Stimulated activated naive B cell treated with anti-CD40 and anti-IgM and Interleukin-4, amounts not matched to agents 10 μg/mL and 1 μg/mL and 100 μg/mL, for 72 hours (primary cell): ENCODE measurements at regions not wholly inside any gene's neighbourhood (a gene's known extent, or its start where the extent isn't known, plus 50 kb on each side); places are given as distances from the start of the nearest gene placed in this dataset.

Source experiments
- ATAC-seq, 2 donors: fragments of 150-1000 bp; cut with Tn5 transposase; replicated peaks; 2 replicates each; pipeline ENCODE4 v1.10.0; 2021; ENCODE audit warnings: moderate library complexity in 1 of 2
- DNase-seq: peaks from one replicate; pipeline ENCODE4 v3.0.0; 2021
- H3K27ac Mint-ChIP-seq: one replicate; pipeline ENCODE4 v1.8.0; 2022; ENCODE audit warnings: mild to moderate bottlenecking, mixed read lengths
- H3K27me3 Mint-ChIP-seq, 2 donors: one replicate each; pipeline ENCODE4 v1.8.0; 2022; ENCODE audit warnings: mixed read lengths in 2 of 2
- H3K36me3 Mint-ChIP-seq, 2 donors: one replicate each; pipeline ENCODE4 v1.8.0; 2022; ENCODE audit warnings: mixed read lengths in 2 of 2, mild to moderate bottlenecking in 1 of 2
- H3K4me1 Mint-ChIP-seq, 2 donors: one replicate each; pipeline ENCODE4 v1.8.0; 2022; ENCODE audit warnings: mixed read lengths in 2 of 2, mild to moderate bottlenecking in 1 of 2
- H3K4me3 Mint-ChIP-seq, 2 donors: one replicate each; pipeline ENCODE4 v1.8.0; 2022; ENCODE audit warnings: mild to moderate bottlenecking in 2 of 2, mixed read lengths in 2 of 2, moderate library complexity in 1 of 2
- H3K9me3 Mint-ChIP-seq, 2 donors: one replicate each; pipeline ENCODE4 v1.8.0; 2022; ENCODE audit warnings: mixed read lengths in 2 of 2, mild to moderate bottlenecking in 1 of 2

GRCh38 chr12:63056649-63057048 is 94.4 kb downstream of the AVPR1A start:
- Mint-ChIP-seq H3K4me3 (no peak overlapping the region), H3K4me1 (no peaks in the 10 kb centered on the region), H3K27ac (no peak overlapping the region), H3K9me3 (peaks cover 6 to 9% of the 10 kb centered on the region in 2 donors), H3K36me3 (no peaks in the 10 kb centered on the region), H3K27me3 (peaks cover 0 to 4% of the 10 kb centered on the region in 2 donors)
- no peak for ATAC-seq
- DNase-seq, result no peak

- no peak overlapping the region for H3K4me3 Mint-ChIP-seq
- ATAC-seq (no peak), DNase-seq (no peak)
- H3K9me3 Mint-ChIP-seq, result peaks cover 6 to 9% of the 10 kb centered on the region in 2 donors
- H3K27me3 Mint-ChIP-seq, result no peaks in the 10 kb centered on the region
- no peak overlapping the region for H3K27ac Mint-ChIP-seq
- H3K4me1 Mint-ChIP-seq, result no peaks in the 10 kb centered on the region
- no peaks in the 10 kb centered on the region for H3K36me3 Mint-ChIP-seq
Measured at GRCh38 chr12:63052696-63053095, 98.3 kb downstream of the AVPR1A start.

GRCh38 chr12:63047146-63047545 is 103.9 kb downstream of the AVPR1A start:
- no peak for ATAC-seq
- Mint-ChIP-seq H3K36me3 (no peaks in the 10 kb centered on the region), H3K4me1 (no peaks in the 10 kb centered on the region)

DNA sequence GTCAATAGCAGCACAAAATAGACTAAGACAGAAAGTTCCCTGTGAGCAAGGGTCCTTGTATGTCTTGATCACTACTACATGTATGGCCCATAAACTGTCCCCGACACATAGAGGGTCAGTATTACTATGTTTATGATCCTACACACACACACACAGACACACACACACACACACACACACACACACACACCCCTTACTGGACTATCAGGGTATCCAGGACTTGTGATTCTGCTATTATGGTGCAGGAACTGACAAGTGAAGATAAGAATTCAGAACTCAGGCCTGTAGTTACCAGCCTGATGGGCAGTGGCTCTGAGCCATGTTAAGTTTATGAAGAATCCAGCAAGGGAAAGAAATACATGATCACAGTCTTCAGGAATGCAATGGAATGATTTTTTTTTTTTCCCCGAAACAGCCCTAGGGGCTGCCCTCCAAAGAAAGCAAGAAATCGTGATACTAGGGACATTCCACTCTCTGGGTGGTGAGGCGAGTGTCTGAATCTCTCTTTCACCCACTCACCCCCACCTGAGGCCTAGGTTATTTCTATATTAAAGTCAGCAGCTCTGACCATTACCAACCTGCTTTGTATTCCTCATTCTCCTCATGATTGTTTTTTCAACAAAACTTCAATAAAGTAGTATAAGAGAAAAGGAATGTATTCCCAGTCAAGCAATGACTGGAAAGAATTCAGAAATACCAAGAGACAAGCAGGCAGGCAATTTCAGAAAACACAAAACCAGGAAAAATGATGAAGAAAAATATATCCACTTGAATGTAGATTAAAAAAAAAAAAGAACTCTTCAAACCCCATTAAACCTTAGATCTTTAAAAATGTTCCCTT is 105.8 kb downstream of the AVPR1A start:
- ATAC-seq (no peak), DNase-seq (no peak)
- Mint-ChIP-seq H3K36me3 (no peaks in the 10 kb centered on the region), H3K9me3 (peaks cover 0 to 2% of the 10 kb centered on the region in 2 donors), H3K4me3 (no peak overlapping the region), H3K27ac (no peak overlapping the region), H3K27me3 (no peaks in the 10 kb centered on the region), H3K4me1 (no peaks in the 10 kb centered on the region)

More at GRCh38 chr12:63047146-63047545, 103.9 kb downstream of the AVPR1A start:
- no peak overlapping the region for H3K4me3 Mint-ChIP-seq
- no peak for DNase-seq
- H3K9me3 Mint-ChIP-seq, result no peaks in the 10 kb centered on the region
- no peak overlapping the region for H3K27ac Mint-ChIP-seq
- H3K27me3 Mint-ChIP-seq, result no peaks in the 10 kb centered on the region

- no peak for DNase-seq
- Mint-ChIP-seq H3K27ac (no peak overlapping the region), H3K4me3 (no peak overlapping the region), H3K27me3 (no peaks in the 10 kb centered on the region), H3K36me3 (no peaks in the 10 kb centered on the region), H3K9me3 (peaks cover 0 to 2% of the 10 kb centered on the region in 2 donors), H3K4me1 (no peaks in the 10 kb centered on the region)
- no peak for ATAC-seq
Measured at GRCh38 chr12:63042646-63043045, 107.7 kb upstream of the PPM1H start.

GRCh38 chr12:63041601-63042000 is 106.7 kb upstream of the PPM1H start:
- ATAC-seq (no peak), DNase-seq (no peak)
- Mint-ChIP-seq H3K9me3 (peaks cover 0 to 2% of the 10 kb centered on the region in 2 donors), H3K4me1 (no peaks in the 10 kb centered on the region), H3K27me3 (no peaks in the 10 kb centered on the region), H3K36me3 (no peaks in the 10 kb centered on the region), H3K4me3 (no peak overlapping the region), H3K27ac (no peak overlapping the region)

- no peaks in the 10 kb centered on the region for H3K4me1 Mint-ChIP-seq
- DNase-seq (no peak), ATAC-seq (no peak)
- no peaks in the 10 kb centered on the region for H3K36me3 Mint-ChIP-seq
- no peak overlapping the region for H3K27ac Mint-ChIP-seq
- no peak overlapping the region for H3K4me3 Mint-ChIP-seq
- H3K27me3 Mint-ChIP-seq, result no peaks in the 10 kb centered on the region
- peaks cover 0 to 2% of the 10 kb centered on the region in 2 donors for H3K9me3 Mint-ChIP-seq
Measured at GRCh38 chr12:63040526-63041220, 105.7 kb upstream of the PPM1H start.

GRCh38 chr12:63038713-63039100 is 103.8 kb upstream of the PPM1H start:
- DNase-seq (no peak), ATAC-seq (no peak)
- no peak overlapping the region for H3K4me3 Mint-ChIP-seq
- H3K4me1 Mint-ChIP-seq, result no peaks in the 10 kb centered on the region
- peaks cover 0 to 2% of the 10 kb centered on the region in 2 donors for H3K9me3 Mint-ChIP-seq
- no peaks in the 10 kb centered on the region for H3K27me3 Mint-ChIP-seq
- H3K27ac Mint-ChIP-seq, result no peak overlapping the region
- H3K36me3 Mint-ChIP-seq, result no peaks in the 10 kb centered on the region

DNA sequence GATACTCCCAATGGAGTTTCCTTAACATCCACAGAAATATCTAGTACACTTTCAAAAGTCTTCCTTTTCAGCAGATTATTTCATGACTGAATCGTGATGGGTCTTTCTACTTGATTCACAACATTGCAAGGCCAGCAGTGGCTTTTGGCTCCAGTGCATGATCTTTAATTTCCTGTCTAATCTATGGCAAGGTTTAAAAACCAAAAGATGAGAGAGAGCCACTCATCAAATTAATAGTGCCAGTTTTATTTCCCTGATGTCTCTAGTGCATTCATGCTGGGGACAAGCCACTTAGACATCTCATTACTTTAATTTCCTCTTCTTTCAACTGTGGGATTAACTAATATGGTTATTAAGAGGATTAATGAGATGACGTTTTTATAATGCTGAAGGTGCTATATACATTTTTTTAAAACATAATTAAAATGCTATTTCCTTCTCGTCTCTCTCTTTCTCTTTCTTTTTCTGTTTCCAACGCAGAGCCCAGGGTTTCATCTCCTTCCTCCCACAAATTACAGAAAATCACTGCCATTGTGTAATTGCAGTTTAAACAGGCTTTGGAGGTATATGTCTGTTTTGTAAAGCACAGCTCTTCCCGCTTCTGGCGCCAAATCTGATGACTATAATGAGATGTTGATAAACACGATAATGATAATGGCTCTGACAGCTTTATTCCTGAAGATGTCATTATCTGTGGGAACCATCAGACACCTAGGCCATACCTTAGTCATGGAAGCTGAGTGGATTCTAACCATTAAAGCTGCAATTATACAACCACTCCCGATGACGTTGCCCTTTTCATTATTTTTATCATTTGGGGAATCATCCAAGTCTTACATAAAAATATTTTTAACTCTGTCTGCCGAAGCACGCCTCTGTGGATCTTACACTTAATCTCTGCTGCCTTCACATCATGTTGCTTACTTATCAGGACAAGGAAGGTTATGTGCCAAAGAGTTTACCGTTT is 103.1 kb upstream of the PPM1H start:
- no peak for DNase-seq
- no peaks in the 10 kb centered on the region for H3K27me3 Mint-ChIP-seq
- no peaks in the 10 kb centered on the region for H3K36me3 Mint-ChIP-seq
- no peak overlapping the region for H3K4me3 Mint-ChIP-seq
- no peak for ATAC-seq
- peaks cover 0 to 2% of the 10 kb centered on the region in 2 donors for H3K9me3 Mint-ChIP-seq
- no peak overlapping the region for H3K27ac Mint-ChIP-seq
- H3K4me1 Mint-ChIP-seq, result no peaks in the 10 kb centered on the region

GRCh38 chr12:63036974-63037335 is 102.0 kb upstream of the PPM1H start:
- H3K9me3 Mint-ChIP-seq, result peaks cover 0 to 2% of the 10 kb centered on the region in 2 donors
- no peak overlapping the region for H3K4me3 Mint-ChIP-seq
- DNase-seq (no peak), ATAC-seq (no peak)
- H3K36me3 Mint-ChIP-seq, result no peaks in the 10 kb centered on the region
- H3K4me1 Mint-ChIP-seq, result no peaks in the 10 kb centered on the region
- H3K27ac Mint-ChIP-seq, result no peak overlapping the region
- no peaks in the 10 kb centered on the region for H3K27me3 Mint-ChIP-seq

- peaks cover 0 to 2% of the 10 kb centered on the region in 2 donors for H3K9me3 Mint-ChIP-seq
- H3K4me3 Mint-ChIP-seq, result no peak overlapping the region
- no peaks in the 10 kb centered on the region for H3K27me3 Mint-ChIP-seq
- no peaks in the 10 kb centered on the region for H3K4me1 Mint-ChIP-seq
- DNase-seq (no peak), ATAC-seq (no peak)
- no peaks in the 10 kb centered on the region for H3K36me3 Mint-ChIP-seq
- H3K27ac Mint-ChIP-seq, result no peak overlapping the region
Measured at GRCh38 chr12:63036216-63036973, 101.4 kb upstream of the PPM1H start.

DNA sequence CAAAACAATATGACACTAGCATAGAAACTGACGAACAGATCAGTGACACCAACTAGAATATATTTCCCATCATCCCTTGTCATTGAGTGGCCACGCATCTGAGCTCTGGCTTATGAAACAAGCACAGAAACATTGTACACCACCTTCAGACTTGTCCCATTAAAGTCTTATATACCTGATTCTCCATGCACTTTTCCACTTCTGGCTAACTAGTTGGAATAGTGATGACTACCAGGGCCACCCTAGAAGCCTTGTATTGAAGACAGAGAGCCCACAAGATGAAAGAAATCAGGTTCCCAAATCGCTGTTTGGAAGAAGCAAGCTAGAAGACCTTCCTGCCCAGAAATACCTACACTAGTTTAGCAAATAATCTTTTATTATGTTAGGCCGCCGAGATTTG is 99.7 kb upstream of the PPM1H start:
- no peak for ATAC-seq
- Mint-ChIP-seq H3K9me3 (peaks cover 0 to 1% of the 10 kb centered on the region in 2 donors), H3K36me3 (no peaks in the 10 kb centered on the region), H3K27me3 (no peaks in the 10 kb centered on the region), H3K4me1 (no peaks in the 10 kb centered on the region), H3K27ac (no peak overlapping the region), H3K4me3 (no peak overlapping the region)
- DNase-seq, result no peak

DNA sequence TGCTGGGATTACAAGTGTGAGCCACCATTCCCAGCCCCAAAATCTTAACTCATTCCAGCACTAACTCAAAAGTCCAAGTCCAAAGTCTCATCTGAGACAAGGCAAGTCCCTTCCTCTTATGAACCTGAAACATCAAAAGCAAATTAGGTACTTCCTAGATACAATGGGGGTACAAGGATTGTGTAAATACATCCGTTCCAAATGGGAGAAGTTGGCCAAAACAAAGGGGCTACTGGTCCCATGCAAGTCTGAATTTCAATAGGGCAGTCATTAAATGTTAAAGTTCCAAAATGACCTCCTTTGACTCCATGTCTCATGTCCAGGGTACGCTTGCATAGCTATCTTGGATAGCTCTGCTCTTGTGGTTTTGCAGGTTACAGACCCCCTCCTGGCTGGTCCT is 94.7 kb upstream of the PPM1H start:
- DNase-seq, result no peak
- no peak overlapping the region for H3K27ac Mint-ChIP-seq
- H3K4me3 Mint-ChIP-seq, result no peak overlapping the region
- peaks cover 0 to 4% of the 10 kb centered on the region in 2 donors for H3K27me3 Mint-ChIP-seq
- H3K36me3 Mint-ChIP-seq, result no peaks in the 10 kb centered on the region
- no peak for ATAC-seq
- peaks cover 0 to 1% of the 10 kb centered on the region in 2 donors for H3K9me3 Mint-ChIP-seq
- H3K4me1 Mint-ChIP-seq, result no peaks in the 10 kb centered on the region

GRCh38 chr12:63028951-63029350 is 94.0 kb upstream of the PPM1H start:
- Mint-ChIP-seq H3K4me3 (no peak overlapping the region), H3K4me1 (no peaks in the 10 kb centered on the region), H3K27me3 (peaks cover 0 to 4% of the 10 kb centered on the region in 2 donors), H3K27ac (no peak overlapping the region), H3K36me3 (no peaks in the 10 kb centered on the region), H3K9me3 (peaks cover 0 to 1% of the 10 kb centered on the region in 2 donors)
- no peak for ATAC-seq
- DNase-seq, result no peak
